ENCODE measurements at regions not wholly inside any gene's neighbourhood (a gene's known extent, or its start where the extent isn't known, plus 50 kb on each side); places are given as distances from the start of the nearest gene placed in this dataset.
"Not testable (repeated sequence)": the region's sequence is repeated elsewhere in the genome, so short reads cannot be mapped to it uniquely, and the experiment has no call there.

DNA sequence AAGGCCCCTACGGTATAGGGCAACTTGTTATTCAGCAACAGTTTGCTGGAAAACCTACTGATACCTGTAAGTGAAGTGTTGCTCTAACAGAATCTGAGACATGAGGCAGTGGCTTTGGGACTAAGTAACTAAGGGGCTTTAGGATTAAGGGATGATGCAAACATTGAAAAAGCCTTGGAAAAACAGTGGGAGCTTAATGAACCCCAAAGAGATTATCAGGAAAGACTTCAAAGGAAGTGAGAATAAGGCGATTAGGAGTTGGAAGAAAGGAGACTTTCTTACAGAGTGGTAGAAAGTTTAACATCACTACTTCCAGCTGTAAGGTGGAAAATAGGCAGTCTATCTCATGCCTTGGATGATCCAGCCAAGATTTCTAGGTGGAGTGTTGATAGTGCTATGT, 158.2 kb upstream of the TRIB2 start:
- Histone ChIP-seq H3K36me3 (ENCODE audit: low read depth) (no peaks in the 10 kb centered on the region), H3K4me3 (no peak overlapping the region), H3K4me1 (ENCODE audit: low read depth) (no peaks in the 10 kb centered on the region), H3K9me3 (no peaks in the 10 kb centered on the region)
- intact Hi-C loops (cut with DNase I, micrococcal nuclease) = no loop called here
- ATAC-seq (no peak), DNase-seq (no peak)
- TF ChIP-seq CTCF (IDR thresholded peaks at IDR 0.05) = no peak

DNA sequence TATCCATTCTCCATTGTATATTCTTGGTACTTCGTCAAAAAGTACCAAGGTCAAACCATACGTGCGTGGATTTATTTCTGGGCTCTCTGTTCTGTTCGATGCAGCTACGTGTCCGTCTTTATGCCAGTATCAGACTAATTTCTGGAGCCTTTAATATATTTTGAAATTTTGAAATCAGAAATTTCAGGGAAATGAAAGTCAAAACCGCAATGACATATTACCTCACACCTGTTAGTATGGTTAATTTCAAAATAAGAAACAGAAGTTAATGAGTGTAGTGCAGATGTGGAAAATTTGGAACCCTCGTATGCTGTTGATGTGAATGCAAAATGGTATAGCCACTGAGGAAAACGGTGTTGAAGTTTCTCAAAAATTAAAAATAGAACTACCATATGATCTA, 156.1 kb upstream of the TRIB2 start:
- H3K4me1 ChIP-seq (ENCODE audit: low read depth) = no peaks in the 10 kb centered on the region
- ATAC-seq (no peak), DNase-seq (no peak)
- no peak overlapping the region for H3K4me3 ChIP-seq
- no peaks in the 10 kb centered on the region for H3K36me3 ChIP-seq (ENCODE audit: low read depth)
- intact Hi-C loops (cut with DNase I, micrococcal nuclease) = no loop called here
- no peaks in the 10 kb centered on the region for H3K9me3 ChIP-seq
- TF ChIP-seq CTCF (IDR thresholded peaks at IDR 0.05) = no peak

GRCh38 chr2:12567411-12567810, 149.3 kb upstream of the TRIB2 start:
- no peak for DNase-seq
- TF ChIP-seq CTCF (IDR thresholded peaks at IDR 0.05) = no peak
- Histone ChIP-seq H3K4me3 (no peak overlapping the region), H3K9me3 (no peaks in the 10 kb centered on the region), H3K4me1 (ENCODE audit: low read depth) (no peaks in the 10 kb centered on the region), H3K36me3 (ENCODE audit: low read depth) (no peaks in the 10 kb centered on the region)
- intact Hi-C loops (cut with DNase I, micrococcal nuclease) = no loop called here
- no peak for ATAC-seq

DNA sequence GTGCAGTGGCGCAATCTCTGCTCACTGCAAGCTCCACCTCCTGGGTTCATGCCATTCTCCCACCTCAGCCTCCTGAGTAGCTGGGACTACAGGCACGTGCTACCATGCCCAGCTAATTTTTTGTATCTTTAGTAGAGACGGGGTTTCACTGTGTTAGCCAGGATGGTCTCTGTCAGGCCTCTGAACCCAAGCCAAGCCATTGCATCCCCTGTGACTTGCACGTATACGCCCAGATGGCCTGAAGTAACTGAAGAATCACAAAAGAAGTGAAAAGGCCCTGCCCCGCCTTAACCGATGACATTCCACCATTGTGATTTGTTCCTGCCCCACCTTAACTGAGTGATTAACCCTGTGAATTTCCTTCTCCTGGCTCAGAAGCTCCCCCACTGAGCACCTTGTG, 147.2 kb upstream of the TRIB2 start:
- H3K36me3 ChIP-seq (ENCODE audit: low read depth); H3K4me1 ChIP-seq (ENCODE audit: low read depth); DNase-seq; intact Hi-C loops (cut with DNase I, micrococcal nuclease); ATAC-seq; H3K4me3 ChIP-seq; H3K9me3 ChIP-seq: not testable (repeated sequence)

DNA sequence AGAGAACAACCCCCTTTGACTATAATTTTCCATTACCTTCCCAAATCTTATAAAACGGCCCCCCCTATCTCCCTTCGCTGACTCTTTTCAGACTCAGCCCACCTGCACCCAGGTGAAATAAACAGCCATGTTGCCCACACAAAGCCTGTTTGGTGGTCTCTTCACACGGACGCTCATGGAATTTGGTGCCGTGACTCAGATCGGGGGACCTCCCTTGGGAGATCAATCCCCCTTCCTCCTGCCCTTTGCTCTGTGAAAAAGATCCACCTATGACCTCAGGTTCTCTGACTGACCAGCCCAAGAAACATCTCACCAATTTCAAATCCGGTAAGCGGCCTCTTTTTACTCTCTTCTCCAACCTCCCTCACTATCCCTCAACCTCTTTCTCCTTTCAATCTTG, 146.8 kb upstream of the TRIB2 start:
- H3K4me3 ChIP-seq; H3K9me3 ChIP-seq; intact Hi-C loops (cut with DNase I, micrococcal nuclease); DNase-seq; ATAC-seq; H3K36me3 ChIP-seq (ENCODE audit: low read depth); H3K4me1 ChIP-seq (ENCODE audit: low read depth): not testable (repeated sequence)

GRCh38 chr2:12577091-12577490, 139.6 kb upstream of the TRIB2 start:
- Histone ChIP-seq H3K36me3 (ENCODE audit: low read depth) (no peaks in the 10 kb centered on the region), H3K4me3 (no peak overlapping the region), H3K4me1 (ENCODE audit: low read depth) (no peaks in the 10 kb centered on the region), H3K9me3 (no peaks in the 10 kb centered on the region)
- TF ChIP-seq CTCF (IDR thresholded peaks at IDR 0.05) = no peak
- intact Hi-C loops (cut with DNase I, micrococcal nuclease) = no loop called here
- ATAC-seq (no peak), DNase-seq (no peak)

DNA sequence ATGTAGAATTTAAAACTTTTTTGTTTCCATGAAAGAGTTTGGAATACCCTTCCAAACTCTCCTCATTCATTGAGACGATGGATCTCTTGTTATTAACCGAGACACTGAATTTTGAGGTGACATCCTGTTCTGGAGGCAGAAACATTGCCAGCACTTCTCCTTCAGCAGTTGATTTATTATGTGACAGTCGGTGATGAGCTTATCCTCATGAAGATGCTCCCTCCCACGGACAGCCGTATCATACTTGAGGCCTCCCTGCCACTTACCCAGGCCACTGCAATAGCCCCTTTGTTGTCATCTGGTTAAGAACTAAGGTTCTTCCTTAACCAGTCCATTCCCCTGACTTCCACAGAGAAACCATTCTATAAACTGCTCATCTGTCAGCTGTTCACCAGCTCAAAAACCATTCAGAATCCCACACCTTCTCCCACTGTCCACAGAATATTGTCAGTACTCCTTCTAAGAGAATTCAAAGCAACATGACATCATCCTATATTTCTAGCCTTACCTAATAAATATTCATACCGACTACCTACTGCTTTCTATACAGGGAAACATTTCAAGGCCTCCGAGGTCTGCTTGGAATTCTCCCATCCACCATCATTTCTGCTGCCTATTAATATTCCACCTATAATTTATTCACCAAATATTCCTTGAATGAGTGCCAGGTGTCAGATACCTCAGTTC, 139.0 kb upstream of the TRIB2 start:
- intact Hi-C loops (cut with DNase I, micrococcal nuclease) = no loop called here
- H3K9me3 ChIP-seq = no peaks in the 10 kb centered on the region
- no peak for TF ChIP-seq CTCF (IDR thresholded peaks at IDR 0.05)
- DNase-seq (no peak), ATAC-seq (no peak)
- no peaks in the 10 kb centered on the region for H3K4me1 ChIP-seq (ENCODE audit: low read depth)
- H3K36me3 ChIP-seq (ENCODE audit: low read depth) = no peaks in the 10 kb centered on the region
- no peak overlapping the region for H3K4me3 ChIP-seq

Data from mucosa of descending colon (tissue), 3 donors.